ENCODE measurements at regions not wholly inside any gene's neighbourhood (a gene's known extent, or its start where the extent isn't known, plus 50 kb on each side); places are given as distances from the start of the nearest gene placed in this dataset.

DNA sequence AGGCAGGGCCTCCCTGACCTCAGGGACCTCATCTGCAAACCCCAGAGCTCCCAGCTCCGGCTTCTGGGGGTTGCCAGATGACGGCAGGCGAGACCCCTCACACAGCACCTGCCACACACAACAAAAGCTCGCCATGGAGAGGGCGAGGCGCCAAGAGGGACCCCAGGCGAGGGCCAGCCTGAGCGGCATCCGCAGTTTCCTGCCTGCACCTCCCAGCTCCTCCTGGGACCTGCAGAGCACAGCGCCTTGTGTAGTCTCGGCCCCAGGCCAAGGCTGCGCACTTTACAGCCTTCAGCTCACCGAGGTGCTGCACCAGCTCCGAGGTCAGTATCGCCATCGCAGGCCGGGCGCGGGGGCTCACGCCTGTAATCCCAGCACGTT lies 82.4 kb upstream of the ADAMTS2 start:
- Mint-ChIP-seq H3K27me3 (no peaks in the 10 kb centered on the region), H3K4me1 (no peaks in the 10 kb centered on the region), H3K9me3 (no peaks in the 10 kb centered on the region), H3K36me3 (ENCODE audit: low read depth) (no peaks in the 10 kb centered on the region), H3K27ac (no peak overlapping the region), H3K4me3 (no peak overlapping the region)
- ATAC-seq (no peak), DNase-seq (no peak)

DNA sequence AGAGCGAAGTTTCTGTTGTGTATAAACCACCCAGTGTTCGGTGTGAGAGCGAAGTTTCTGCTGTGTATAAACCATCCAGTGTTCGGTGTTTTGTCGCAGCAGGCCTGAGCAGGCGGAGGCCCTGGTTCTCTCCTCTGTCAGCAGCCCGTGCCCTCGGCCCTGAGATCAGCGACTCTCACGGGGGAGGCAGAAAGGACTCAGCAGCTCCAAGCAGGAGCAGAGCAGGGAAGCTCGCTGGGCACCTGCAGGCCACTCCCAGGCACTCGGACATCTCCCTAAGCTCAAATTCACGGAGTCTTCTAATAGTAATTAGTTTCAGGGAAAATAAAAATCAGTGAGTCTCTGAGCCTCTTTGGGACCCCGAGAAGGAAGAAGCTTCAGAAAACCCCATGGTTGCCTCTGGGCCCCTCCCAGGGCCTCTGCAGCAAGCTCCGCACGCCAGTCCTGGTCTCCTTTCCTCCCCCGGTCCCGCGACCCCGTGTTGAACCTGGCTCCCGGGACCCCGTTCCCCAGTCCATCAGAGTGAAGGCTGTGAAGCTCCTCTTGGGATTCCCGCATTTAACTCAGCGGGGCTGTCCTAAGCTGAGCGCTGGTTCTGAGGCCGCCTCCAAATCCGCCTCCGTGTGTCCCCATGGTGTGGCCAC lies 81.9 kb upstream of the ADAMTS2 start:
- ATAC-seq = no peak
- Mint-ChIP-seq H3K36me3 (ENCODE audit: low read depth) (no peaks in the 10 kb centered on the region), H3K4me1 (no peaks in the 10 kb centered on the region), H3K27me3 (no peaks in the 10 kb centered on the region), H3K4me3 (no peak overlapping the region), H3K9me3 (no peaks in the 10 kb centered on the region), H3K27ac (no peak overlapping the region)
- DNase-seq = no peak

DNA sequence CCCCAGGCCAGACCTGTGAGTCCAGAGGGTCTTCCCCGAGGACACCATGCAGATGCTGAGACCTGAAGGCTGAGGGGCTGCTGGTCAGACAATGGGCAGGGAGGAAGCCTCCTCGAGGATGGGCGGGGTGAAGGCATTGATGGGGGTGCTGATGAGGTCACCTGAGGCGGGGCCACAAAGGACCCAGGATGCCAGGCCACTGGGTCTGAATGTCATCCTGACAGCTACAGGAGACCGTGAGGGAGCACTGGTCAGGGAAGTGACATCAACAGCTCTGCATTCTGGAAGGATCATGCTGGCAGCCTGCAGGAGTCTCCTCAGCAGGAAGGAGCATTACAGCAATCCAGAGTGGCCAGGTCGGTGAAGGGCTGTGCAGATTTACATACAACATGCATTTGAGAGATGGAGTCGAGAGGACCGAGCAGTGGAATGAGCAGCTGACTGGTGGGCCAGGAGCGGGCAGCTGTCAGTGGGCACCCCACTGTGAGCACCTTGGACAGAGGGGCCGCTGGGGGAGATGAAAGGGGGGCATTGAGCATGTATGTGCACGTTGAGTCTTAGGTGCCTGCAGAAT lies 77.7 kb upstream of the ADAMTS2 start:
- Mint-ChIP-seq H3K9me3 (no peaks in the 10 kb centered on the region), H3K4me3 (no peak overlapping the region), H3K27me3 (peaks cover 2% of the 10 kb centered on the region), H3K36me3 (ENCODE audit: low read depth) (no peaks in the 10 kb centered on the region), H3K4me1 (no peaks in the 10 kb centered on the region), H3K27ac (no peak overlapping the region)
- ATAC-seq (no peak), DNase-seq (no peak)

DNA sequence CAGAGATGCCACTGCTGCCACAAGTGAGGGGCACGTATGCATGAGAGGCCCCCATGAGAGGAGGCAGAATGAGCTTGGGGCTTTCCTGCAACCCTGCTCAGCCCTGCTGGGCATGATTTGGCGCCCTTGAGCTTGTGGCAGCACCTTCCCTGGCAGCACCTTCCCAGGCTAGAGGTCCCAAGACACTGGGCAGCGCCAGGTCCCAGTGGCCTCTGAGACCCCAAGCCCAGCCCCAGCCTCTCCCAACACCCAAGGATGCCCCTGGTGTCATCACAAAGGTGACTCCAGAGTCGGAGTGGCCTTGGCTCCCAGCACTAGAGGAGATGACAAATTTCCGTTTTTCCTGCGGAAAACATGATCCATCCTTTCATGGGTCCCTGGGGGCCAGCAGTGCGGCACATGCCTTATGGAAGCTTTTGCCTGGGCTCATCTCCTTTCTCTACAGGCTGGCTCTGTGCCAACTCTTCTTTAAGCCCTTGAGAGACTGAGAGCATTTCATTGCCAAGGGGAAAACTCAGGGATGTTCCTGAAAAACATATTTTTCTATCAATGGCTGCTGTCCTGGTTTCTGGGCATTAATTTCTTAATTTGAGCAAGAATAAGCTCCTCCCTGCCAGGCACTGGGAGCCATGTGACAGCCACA lies 77.1 kb upstream of the ADAMTS2 start:
- Mint-ChIP-seq H3K36me3 (ENCODE audit: low read depth) (no peaks in the 10 kb centered on the region), H3K4me3 (no peak overlapping the region), H3K27me3 (peaks cover 2% of the 10 kb centered on the region), H3K27ac (no peak overlapping the region), H3K4me1 (no peaks in the 10 kb centered on the region), H3K9me3 (no peaks in the 10 kb centered on the region)
- DNase-seq (no peak), ATAC-seq (no peak)

DNA sequence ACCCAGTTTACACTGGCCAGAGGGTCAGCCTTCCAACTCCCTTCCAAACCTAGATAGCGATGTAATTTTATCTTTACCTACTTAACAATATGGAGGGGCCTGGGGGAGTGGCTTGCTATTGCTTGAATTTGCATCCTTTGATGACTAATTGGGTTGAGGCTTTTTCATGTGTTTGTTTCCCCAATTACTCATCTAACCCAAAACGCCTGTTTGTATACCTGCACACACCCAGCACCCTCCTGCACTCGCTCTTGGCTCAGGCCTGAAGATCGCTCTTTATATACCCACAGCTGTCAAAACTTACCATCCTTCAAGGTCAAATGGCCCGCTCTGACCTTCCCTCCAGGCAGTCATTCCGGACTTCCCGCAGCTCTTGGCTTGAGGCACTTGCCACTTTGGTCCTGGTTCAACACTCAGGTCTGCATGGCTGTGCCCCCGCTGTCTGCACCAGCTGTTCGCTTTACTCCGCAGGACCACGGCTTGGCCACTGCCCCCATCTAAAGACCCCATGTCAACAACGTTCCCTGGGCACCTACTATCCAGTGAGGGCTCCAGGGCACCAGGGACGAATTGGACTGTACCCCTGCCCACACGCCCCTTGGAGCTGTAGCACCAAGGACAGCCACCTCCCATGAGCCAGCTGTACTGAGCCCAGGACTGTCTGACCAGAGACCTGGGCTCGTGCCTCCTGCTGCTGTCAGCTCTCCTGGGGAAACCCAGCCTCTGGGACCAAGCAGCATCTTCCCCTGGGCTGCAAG lies 76.1 kb upstream of the ADAMTS2 start:
- peaks cover 2% of the 10 kb centered on the region for H3K27me3 Mint-ChIP-seq

DNA sequence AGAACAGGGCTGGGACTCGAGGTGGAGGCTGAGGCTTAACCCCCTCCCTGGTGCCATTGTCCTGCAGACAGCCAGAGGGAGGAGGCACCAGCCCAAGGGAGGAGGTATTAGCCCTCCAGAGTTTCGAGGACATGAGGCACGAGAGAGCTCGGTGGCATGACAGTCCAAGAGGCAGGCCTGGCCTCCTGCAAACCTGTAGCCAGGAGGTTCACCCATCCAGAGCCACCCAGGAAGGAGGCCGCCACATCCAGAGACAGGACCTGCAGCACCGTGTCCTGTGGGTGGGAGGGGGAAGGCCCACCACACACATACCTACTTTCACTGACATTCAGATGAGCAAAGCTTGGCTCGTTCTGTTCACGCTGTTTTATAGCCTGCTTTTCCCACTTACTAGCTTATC lies 75.2 kb upstream of the ADAMTS2 start:
- no peak overlapping the region for H3K4me3 Mint-ChIP-seq
- H3K4me1 Mint-ChIP-seq = no peaks in the 10 kb centered on the region
- H3K36me3 Mint-ChIP-seq (ENCODE audit: low read depth) = no peaks in the 10 kb centered on the region
- no peak overlapping the region for H3K27ac Mint-ChIP-seq
- DNase-seq (no peak), ATAC-seq (no peak)
- H3K27me3 Mint-ChIP-seq = peaks cover 2% of the 10 kb centered on the region
- H3K9me3 Mint-ChIP-seq = no peaks in the 10 kb centered on the region

More for the DNA sequence above, 76.1 kb upstream of the ADAMTS2 start:
- DNase-seq (no peak), ATAC-seq (no peak)
- Mint-ChIP-seq H3K36me3 (ENCODE audit: low read depth) (no peaks in the 10 kb centered on the region), H3K27ac (no peak overlapping the region), H3K9me3 (no peaks in the 10 kb centered on the region), H3K4me3 (no peak overlapping the region), H3K4me1 (no peaks in the 10 kb centered on the region)

DNA sequence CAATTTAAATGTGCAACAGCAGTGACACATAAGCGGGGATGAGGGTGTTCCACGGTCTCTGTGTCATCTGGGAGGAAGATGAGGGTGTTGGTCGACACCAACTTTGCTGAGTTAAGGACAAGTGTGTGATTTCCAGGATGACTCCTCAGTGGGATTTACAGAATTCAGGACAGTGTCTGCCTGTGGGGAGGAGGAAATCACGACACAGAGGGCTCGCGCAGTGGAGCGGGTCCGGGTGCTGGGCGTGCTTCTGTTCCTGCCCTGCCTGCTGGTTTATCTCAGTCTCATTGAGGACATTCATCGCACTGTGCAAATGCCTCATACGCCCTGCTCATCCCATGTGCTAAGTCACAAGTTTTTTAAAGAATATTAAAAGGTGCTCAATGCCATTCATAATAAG lies 73.7 kb upstream of the ADAMTS2 start:
- no peaks in the 10 kb centered on the region for H3K4me1 Mint-ChIP-seq
- H3K36me3 Mint-ChIP-seq (ENCODE audit: low read depth) = no peaks in the 10 kb centered on the region
- H3K27me3 Mint-ChIP-seq = peaks cover 2% of the 10 kb centered on the region
- H3K27ac Mint-ChIP-seq = no peak overlapping the region
- ATAC-seq (no peak), DNase-seq (no peak)
- H3K4me3 Mint-ChIP-seq = no peak overlapping the region
- H3K9me3 Mint-ChIP-seq = no peaks in the 10 kb centered on the region

DNA sequence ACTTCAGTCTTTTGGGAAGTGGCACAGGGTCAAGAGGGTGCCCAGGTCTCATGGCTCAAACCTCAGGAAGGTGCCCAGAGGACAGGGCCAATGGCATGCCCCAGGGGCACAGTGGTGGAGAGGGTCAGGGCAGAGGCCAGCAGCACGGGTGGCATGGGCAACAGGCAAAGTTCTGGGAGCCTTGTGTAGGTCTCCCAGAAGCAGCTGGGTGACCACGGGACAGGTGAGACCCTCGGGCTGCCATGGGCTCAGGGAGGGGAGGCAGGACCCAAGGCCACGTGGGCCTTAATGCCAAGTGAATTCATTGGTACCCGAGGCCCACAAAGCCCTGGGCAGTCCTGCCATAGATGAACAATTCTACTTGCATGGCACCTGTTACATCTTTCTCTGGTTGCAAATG lies 72.4 kb upstream of the ADAMTS2 start:
- no peaks in the 10 kb centered on the region for H3K4me1 Mint-ChIP-seq

DNA sequence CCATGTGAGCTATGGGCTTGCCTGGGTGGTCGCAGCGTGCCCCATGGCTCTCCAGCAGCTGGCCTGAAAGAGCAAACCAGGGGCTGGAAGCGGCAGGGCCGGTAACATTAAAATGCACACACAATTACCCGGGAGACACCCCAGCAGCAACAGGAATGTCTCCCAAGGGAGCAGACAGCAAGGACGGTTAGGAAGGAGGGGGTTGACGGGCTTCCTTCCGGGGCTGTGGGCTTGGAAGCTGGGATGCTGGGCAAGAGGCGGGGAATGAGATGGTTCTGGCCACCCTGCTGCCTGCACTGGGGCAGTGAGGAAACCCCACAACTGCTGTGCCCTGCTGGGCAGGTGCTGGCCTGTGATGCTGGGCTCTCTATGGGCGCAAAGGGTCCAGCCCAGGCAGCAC lies 71.8 kb upstream of the ADAMTS2 start:
- Mint-ChIP-seq H3K9me3 (no peaks in the 10 kb centered on the region), H3K27me3 (peaks cover under 1% of the 10 kb centered on the region), H3K4me3 (no peak overlapping the region), H3K36me3 (ENCODE audit: low read depth) (no peaks in the 10 kb centered on the region), H3K27ac (no peak overlapping the region), H3K4me1 (no peaks in the 10 kb centered on the region)
- DNase-seq = no peak
- no peak for ATAC-seq

More for the DNA sequence above, 72.4 kb upstream of the ADAMTS2 start:
- Mint-ChIP-seq H3K27me3 (peaks cover 2% of the 10 kb centered on the region), H3K4me3 (no peak overlapping the region), H3K36me3 (ENCODE audit: low read depth) (no peaks in the 10 kb centered on the region), H3K9me3 (no peaks in the 10 kb centered on the region), H3K27ac (no peak overlapping the region)
- ATAC-seq (no peak), DNase-seq (no peak)

DNA sequence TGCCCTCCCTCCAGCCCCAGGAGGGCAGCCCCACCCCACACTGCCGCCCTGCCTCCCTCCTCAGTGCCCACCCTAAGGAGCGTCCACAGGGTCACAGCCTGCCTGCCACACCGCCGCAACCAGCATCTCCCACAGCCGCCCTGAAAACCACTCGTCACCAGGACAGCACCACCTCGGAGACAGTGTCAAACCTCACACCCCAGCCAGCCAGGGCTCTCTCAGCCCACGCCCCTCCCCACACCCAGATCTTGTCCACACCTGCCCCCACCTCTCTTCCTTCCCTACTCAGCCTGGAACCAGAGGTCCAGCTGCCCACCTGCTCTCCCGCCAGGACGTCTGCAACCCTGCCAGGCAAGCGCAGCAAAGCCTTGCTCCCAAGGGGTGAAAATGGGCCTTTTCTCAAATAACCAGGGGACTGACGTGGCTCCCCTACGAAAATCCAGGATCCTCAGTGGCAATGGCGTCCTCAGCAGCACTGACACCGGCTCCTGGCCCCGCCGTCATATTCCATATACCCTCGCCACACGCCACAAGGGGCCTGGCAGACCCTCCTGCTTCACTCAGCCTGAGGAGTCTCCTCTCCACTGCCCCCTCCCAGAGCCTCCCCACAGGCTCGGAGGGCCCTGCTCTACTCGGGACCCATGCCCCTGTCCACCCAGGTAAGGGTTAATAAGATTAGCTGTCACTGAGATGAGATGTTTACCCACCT lies 71.0 kb upstream of the ADAMTS2 start:
- H3K27ac Mint-ChIP-seq = no peak overlapping the region
- DNase-seq = no peak
- no peak for ATAC-seq
- no peaks in the 10 kb centered on the region for H3K9me3 Mint-ChIP-seq
- no peaks in the 10 kb centered on the region for H3K4me1 Mint-ChIP-seq
- H3K36me3 Mint-ChIP-seq (ENCODE audit: low read depth) = no peaks in the 10 kb centered on the region
- no peaks in the 10 kb centered on the region for H3K27me3 Mint-ChIP-seq
- no peak overlapping the region for H3K4me3 Mint-ChIP-seq

DNA sequence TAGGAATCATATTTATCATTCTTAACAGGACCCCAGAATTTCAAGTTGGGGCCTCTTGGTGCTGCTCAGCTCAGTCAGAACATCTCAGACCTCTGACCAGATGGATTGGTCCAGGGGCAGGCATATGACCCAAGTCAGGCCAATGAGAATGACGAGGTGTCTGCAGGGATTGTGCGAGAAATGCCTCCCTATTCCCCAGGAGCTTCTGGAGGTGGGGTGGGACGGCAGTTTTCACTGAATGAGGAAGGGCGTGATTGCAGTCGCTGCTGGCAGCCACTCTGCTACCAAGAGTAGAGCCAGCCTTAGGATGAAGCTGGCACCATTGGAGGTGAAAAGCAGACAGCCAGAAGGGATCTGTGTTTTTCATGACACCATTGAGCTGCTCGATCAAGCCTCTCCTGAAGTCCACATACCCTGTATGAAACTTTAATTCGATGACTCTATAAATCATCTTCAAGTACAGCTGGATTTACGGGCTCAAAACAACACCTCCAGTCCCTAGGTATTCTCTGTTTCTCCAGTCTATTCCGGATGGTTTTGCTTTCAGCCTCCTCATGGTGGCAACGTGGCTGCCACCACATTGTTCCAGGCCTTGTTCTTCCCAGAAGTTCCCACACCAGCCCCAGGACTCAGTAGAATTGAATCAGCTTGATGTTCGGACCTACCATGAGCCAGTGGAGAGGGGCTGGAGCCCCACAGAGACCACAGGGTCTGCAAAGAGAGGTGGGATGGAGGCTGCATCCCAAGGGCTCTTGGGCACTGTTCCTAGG lies 70.2 kb upstream of the ADAMTS2 start:
- no peak overlapping the region for H3K27ac Mint-ChIP-seq
- H3K4me3 Mint-ChIP-seq = no peak overlapping the region
- no peaks in the 10 kb centered on the region for H3K4me1 Mint-ChIP-seq
- ATAC-seq = no peak
- DNase-seq = no peak
- H3K27me3 Mint-ChIP-seq = no peaks in the 10 kb centered on the region
- H3K36me3 Mint-ChIP-seq (ENCODE audit: low read depth) = no peaks in the 10 kb centered on the region
- no peaks in the 10 kb centered on the region for H3K9me3 Mint-ChIP-seq

DNA sequence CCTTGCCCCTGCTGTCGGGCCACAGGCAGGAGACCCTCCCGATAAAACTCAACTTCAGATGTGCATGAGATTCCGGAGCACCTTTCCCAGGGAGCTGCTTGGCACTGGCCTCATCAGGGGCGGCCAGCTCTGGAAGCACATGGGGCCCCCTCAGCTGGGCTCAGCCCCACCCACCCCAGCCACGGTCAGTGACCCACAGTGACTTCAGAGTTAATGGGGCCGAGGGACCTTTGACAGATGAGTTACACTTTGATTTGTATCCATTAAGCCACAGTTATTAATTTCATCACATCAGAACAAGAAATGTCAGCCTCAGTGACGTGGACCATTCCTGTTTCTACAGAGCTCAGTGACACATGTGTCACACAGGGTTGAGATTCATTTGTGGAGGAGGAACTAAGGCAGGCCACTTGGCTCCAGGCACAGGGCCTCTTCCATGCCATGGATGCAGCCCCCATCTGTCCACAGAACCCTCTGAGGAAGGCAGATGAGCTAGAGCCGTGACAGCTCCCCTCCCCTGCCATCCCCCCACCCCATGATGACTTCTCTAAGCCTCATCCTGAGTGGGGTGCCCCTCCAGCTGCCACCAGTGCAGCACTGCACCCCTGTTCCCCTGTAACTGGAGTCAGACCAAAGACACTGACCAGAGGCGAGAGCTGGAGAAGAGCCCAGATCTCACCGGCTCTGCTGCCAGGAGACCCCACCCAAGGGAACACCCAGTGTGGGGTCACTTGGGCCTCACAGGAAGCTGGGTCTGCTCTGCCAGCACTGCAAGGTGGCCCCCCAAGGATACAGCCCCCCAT lies 69.4 kb upstream of the ADAMTS2 start:
- no peaks in the 10 kb centered on the region for H3K36me3 Mint-ChIP-seq (ENCODE audit: low read depth)

DNA sequence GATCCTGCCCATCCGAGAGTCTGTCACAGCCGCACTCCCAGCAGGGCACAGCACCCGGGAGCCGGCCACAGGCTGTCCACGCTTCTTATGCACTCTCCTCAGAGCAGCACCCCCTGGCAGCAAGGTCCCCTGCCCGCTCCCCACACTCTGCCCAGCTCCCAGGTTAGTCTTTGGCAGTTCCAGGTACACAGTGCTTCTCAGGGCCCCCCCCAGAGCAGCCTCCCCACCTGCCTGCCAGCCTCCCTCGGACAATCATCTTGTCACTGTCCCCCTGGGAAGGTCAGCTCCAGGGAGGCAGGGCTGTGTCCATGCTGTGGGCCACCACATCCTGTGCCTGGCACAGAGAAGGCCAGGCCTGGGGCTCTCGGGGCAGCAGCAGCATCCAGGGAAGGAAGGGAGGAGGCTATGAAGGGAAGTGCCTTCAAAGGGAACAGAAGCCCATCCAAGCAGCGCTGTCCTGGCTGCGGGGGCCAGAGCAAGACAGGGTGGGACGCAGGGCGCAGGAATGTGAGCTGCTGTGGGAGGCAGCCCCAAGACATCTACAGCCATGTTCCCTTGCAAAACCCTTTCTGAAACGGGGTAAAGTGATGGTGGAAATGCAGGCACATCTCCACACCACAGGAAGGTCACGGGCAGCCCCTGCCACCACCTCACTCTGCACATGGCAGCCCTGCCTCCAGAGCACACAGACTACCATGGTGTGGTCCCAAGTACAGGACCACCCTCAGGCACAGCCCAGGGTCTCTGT lies 68.6 kb upstream of the ADAMTS2 start:
- Mint-ChIP-seq H3K27ac (no peak overlapping the region), H3K27me3 (peaks cover 2% of the 10 kb centered on the region), H3K4me1 (no peaks in the 10 kb centered on the region), H3K9me3 (no peaks in the 10 kb centered on the region), H3K4me3 (no peak overlapping the region), H3K36me3 (ENCODE audit: low read depth) (no peaks in the 10 kb centered on the region)
- DNase-seq (no peak), ATAC-seq (no peak)

More for the DNA sequence above, 69.4 kb upstream of the ADAMTS2 start:
- no peak for ATAC-seq
- H3K27me3 Mint-ChIP-seq = no peaks in the 10 kb centered on the region
- no peaks in the 10 kb centered on the region for H3K4me1 Mint-ChIP-seq
- DNase-seq = no peak
- H3K4me3 Mint-ChIP-seq = no peak overlapping the region
- H3K27ac Mint-ChIP-seq = no peak overlapping the region
- H3K9me3 Mint-ChIP-seq = no peaks in the 10 kb centered on the region

Measured in activated naive CD8-positive, alpha-beta T cell treated with anti-CD3 and anti-CD28 coated beads, Interleukin-2, amount 50 U/mL, for 24 hours (primary cell).